Hematopoietic multipotent progenitor cell treated with erythropoietin and hydrocortisone succinate and interleukin-3 and kit ligand, for 15 days (in vitro differentiated cells): ENCODE measurements at regions not wholly inside any gene's neighbourhood (a gene's known extent, or its start where the extent isn't known, plus 50 kb on each side); places are given as distances from the start of the nearest gene placed in this dataset.

Experiments
- DNase-seq: peaks from one replicate; pipeline ENCODE4 v3.0.0-alpha.2; 2015; ENCODE audit warnings: low spot score

- peak; percentile 3 for DNase-seq
Measured at GRCh38 chr1:165073185-165074007, 283.1 kb downstream of the LMX1A start.

- DNase-seq: no peak
Measured at GRCh38 chr1:165070675-165071074, 285.8 kb downstream of the LMX1A start.

GRCh38 chr1:165069829-165070228 is 286.7 kb downstream of the LMX1A start:
- DNase-seq: no peak

- DNase-seq: no peak
Measured at GRCh38 chr1:165068741-165069140, 287.8 kb downstream of the LMX1A start.

GRCh38 chr1:165067829-165068228 is 288.7 kb downstream of the LMX1A start:
- no peak for DNase-seq

- DNase-seq: no peak
Measured at GRCh38 chr1:165063181-165063965, 293.1 kb downstream of the LMX1A start.

GRCh38 chr1:165062346-165062745 is 294.2 kb downstream of the LMX1A start:
- DNase-seq: no peak

- DNase-seq: no peak
Measured at GRCh38 chr1:165060285-165060793, 296.2 kb downstream of the LMX1A start.

GRCh38 chr1:165057956-165058355 is 298.6 kb downstream of the LMX1A start:
- DNase-seq: no peak

- DNase-seq: no peak
Measured at GRCh38 chr1:165056914-165057313, 299.6 kb downstream of the LMX1A start.

GRCh38 chr1:165055581-165055980 is 300.9 kb downstream of the LMX1A start:
- no peak for DNase-seq

- DNase-seq: no peak
Measured at GRCh38 chr1:165054627-165055026, 301.9 kb downstream of the LMX1A start.

GRCh38 chr1:165053351-165053750 is 303.2 kb downstream of the LMX1A start:
- no peak for DNase-seq

GRCh38 chr1:165052936-165053335 is 303.6 kb downstream of the LMX1A start:
- no peak for DNase-seq

GRCh38 chr1:165052431-165052830 is 304.1 kb downstream of the LMX1A start:
- DNase-seq: no peak

- DNase-seq: no peak
Measured at GRCh38 chr1:165050246-165050645, 306.3 kb downstream of the LMX1A start.

- no peak for DNase-seq
Measured at GRCh38 chr1:165047994-165048393, 308.5 kb downstream of the LMX1A start.

GRCh38 chr1:165045902-165046301 is 310.6 kb downstream of the LMX1A start:
- DNase-seq: no peak

- no peak for DNase-seq
Measured at GRCh38 chr1:165040641-165041040, 315.9 kb downstream of the LMX1A start.

GRCh38 chr1:165039996-165040395 is 316.5 kb downstream of the LMX1A start:
- DNase-seq: no peak

GRCh38 chr1:165036403-165036802 is 320.1 kb downstream of the LMX1A start:
- DNase-seq: no peak

GRCh38 chr1:165034136-165034809 is 322.2 kb downstream of the LMX1A start:
- no peak for DNase-seq

- DNase-seq: no peak
Measured at GRCh38 chr1:165031001-165031400, 325.5 kb downstream of the LMX1A start.
